ENCODE measurements at regions not wholly inside any gene's neighbourhood (a gene's known extent, or its start where the extent isn't known, plus 50 kb on each side); places are given as distances from the start of the nearest gene placed in this dataset.

GRCh38 chr3:28173836-28174235 lies 67.6 kb upstream of the CMC1 start:
- POLR2A ChIA-PET, result no interaction called here
- CTCF ChIA-PET, result no interaction called here
- DNase-seq (ENCODE audit: low read depth), result no peak
- Histone ChIP-seq H3K36me3 (ENCODE audit: control insufficient read depth, insufficient read depth, low read length) (no peaks in the 10 kb centered on the region), H3K4me3 (ENCODE audit: low read depth, low read length) (no peak overlapping the region), H3K27me3 (ENCODE audit: control insufficient read depth, insufficient read depth, low read length) (no peaks in the 10 kb centered on the region)
- TF ChIP-seq CTCF (IDR thresholded peaks at IDR 0.05; ENCODE audit: insufficient read depth, low read depth, low read length), result no peak

- Histone ChIP-seq H3K27me3 (ENCODE audit: control insufficient read depth, insufficient read depth, low read length) (no peaks in the 10 kb centered on the region), H3K4me3 (ENCODE audit: low read depth, low read length) (no peak overlapping the region), H3K36me3 (ENCODE audit: control insufficient read depth, insufficient read depth, low read length) (no peaks in the 10 kb centered on the region)
- DNase-seq (ENCODE audit: low read depth), result no peak
- TF ChIP-seq CTCF (IDR thresholded peaks at IDR 0.05; ENCODE audit: insufficient read depth, low read depth, low read length), result no peak
- POLR2A ChIA-PET, result no interaction called here
- CTCF ChIA-PET, result no interaction called here
Observed at GRCh38 chr3:28186748-28187147, 54.7 kb upstream of the CMC1 start.

- POLR2A ChIA-PET, result no interaction called here
- no peak overlapping the region for H3K4me3 ChIP-seq (ENCODE audit: low read depth, low read length)
- no peaks in the 10 kb centered on the region for H3K27me3 ChIP-seq (ENCODE audit: control insufficient read depth, insufficient read depth, low read length)
- CTCF ChIA-PET, result no interaction called here
- DNase-seq (ENCODE audit: low read depth), result no peak
- TF ChIP-seq CTCF (IDR thresholded peaks at IDR 0.05; ENCODE audit: insufficient read depth, low read depth, low read length), result no peak
- no peaks in the 10 kb centered on the region for H3K36me3 ChIP-seq (ENCODE audit: control insufficient read depth, insufficient read depth, low read length)
Observed at GRCh38 chr3:28188686-28189085, 52.7 kb upstream of the CMC1 start.

GRCh38 chr3:28191363-28191762 lies 50.1 kb upstream of the CMC1 start:
- ChIA-PET CTCF (no interaction called here), POLR2A (no interaction called here)
- H3K36me3 ChIP-seq (ENCODE audit: control insufficient read depth, insufficient read depth, low read length), result no peaks in the 10 kb centered on the region
- TF ChIP-seq CTCF (IDR thresholded peaks at IDR 0.05; ENCODE audit: insufficient read depth, low read depth, low read length), result no peak
- DNase-seq (ENCODE audit: low read depth), result no peak
- H3K4me3 ChIP-seq (ENCODE audit: low read depth, low read length), result no peak overlapping the region
- no peaks in the 10 kb centered on the region for H3K27me3 ChIP-seq (ENCODE audit: control insufficient read depth, insufficient read depth, low read length)
